AG20443 (cell line): ENCODE measurements at regions not wholly inside any gene's neighbourhood (a gene's known extent, or its start where the extent isn't known, plus 50 kb on each side); places are given as distances from the start of the nearest gene placed in this dataset.
"Not testable (repeated sequence)": the region's sequence is repeated elsewhere in the genome, so short reads cannot be mapped to it uniquely, and the experiment has no call there.

Source experiments
- DNase-seq: peaks from one replicate; pipeline ENCODE4 v3.0.0; 2012; ENCODE audit warnings: low spot score, mixed read lengths

DNA sequence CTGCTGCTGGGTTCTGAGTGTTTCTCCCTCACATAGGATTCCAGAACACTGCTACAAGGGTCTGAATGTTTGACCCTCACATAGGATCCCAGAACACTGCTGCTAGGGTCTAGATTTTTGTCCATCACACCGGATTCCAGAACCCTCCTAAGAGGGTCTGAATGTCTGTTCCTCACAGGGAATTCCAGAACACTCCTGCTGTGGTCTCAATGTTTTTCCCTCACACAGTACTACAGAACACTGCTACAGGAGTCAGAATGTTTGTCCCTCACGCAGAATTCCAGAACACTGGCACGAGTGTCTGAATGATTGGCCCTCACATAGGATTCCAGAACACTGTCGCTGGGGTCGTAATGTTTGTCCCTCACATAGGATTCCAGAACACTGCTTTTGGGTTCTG is 221.6 kb downstream of the FOXD4L6 start:
- not testable (repeated sequence) for DNase-seq

DNA sequence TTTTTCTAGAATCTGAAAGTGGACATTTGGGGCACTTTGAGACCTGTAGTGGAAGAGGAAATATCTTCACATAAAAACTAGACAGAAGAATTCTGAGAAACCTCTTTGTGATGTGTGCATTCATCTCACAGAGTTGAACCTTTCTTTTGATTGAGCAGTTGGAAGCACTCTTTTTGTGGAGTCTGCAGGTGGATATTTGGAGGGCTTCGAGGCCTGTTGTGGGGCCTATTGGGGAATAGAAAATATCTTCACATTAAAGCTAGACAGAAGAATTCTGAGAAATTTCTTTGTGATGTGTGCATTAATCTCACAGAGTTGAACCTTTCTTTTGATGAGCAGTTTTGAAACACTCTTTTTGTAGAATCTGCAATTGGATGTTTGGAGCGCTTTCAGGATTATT is 236.2 kb downstream of the FOXD4L6 start:
- DNase-seq, result not testable (repeated sequence)

DNA sequence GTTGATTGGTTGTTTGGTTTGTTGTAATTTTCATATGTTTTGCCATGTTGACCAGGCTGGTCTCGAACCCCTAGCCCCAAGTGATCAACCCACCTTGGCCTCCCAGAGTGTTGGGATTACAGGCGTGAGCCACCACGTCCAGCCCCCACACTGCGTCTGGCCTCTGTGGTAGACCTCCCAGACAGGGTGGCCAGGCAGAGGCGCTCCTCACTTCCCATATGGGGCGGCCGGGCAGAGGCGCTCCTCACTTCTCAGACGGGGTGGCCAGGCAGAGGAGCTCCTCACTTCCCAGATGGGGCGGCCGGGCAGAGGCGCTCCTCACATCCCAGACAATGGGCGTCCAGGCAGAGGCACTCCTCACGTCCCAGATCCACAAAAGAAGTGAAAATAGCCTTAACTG is 242.6 kb downstream of the FOXD4L6 start:
- DNase-seq, result not testable (repeated sequence)

DNA sequence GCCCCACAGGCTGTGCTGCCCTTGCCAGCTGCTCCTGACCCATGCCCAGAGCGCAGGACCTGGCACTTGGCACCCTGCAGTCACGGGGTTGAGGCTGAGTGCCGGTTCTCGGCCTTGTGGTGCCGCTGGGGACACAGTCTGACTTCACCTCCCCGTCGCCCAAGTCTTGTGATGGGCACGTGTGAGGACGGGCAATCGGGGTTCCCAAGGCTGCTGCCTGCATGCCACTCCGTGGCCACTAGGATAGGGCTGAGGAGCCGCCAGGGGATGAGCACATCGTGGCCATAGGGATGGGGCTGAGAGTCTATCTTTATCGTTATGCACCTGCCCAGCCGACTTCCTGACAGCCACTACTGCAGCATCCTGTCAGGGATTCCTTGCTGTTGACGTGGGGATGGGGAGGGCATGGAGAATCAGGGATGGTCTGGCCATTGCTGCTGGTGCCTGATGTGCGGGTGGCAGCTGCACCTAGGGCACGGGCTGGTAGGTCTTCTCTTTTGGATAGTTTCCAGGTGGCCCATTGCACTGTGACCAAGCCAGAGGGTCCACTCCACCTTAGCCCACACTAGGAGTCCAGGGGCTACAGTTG is 243.5 kb downstream of the FOXD4L6 start:
- not testable (repeated sequence) for DNase-seq

DNA sequence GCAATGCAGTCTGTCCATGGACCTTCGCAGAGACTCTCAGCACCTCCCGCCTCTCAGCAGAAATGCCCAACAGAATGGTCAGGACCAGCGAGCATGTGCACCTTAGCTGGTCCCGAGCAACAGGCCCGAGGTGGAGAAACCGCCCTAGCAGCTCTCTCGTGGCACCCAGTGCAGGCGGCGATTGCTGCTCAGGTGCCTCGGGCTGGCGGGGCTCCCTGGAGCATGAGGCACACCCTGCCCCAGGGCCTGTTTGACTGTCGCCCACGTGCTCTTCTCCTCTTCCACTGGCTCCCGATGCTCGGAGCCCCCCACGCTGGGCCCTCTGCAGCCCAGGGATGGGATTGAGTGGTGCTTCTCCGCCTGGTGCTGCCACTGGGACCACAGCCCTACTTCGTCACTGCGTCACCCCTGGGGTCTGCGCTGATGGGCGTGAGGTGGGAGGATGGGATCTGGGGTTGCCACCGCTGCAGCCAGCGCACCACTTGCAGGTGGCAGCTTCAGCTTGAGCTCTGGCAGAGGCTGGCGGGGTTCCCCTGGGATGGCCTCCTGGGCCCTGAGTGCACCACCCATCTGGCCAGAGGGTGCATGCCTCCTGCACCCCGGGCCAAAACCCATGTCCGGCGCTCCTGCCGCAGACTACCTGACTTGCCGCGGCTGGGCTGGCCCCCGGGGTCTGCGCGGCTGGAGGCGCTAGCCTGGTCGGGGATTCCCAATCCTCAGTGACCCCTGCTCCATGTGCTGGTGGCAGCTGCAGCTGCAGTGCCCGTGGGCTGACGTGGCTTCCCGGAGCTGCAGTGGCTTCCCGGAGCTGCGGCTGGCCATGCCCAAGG is 244.2 kb downstream of the FOXD4L6 start:
- peak; percentile 8 for DNase-seq

DNA sequence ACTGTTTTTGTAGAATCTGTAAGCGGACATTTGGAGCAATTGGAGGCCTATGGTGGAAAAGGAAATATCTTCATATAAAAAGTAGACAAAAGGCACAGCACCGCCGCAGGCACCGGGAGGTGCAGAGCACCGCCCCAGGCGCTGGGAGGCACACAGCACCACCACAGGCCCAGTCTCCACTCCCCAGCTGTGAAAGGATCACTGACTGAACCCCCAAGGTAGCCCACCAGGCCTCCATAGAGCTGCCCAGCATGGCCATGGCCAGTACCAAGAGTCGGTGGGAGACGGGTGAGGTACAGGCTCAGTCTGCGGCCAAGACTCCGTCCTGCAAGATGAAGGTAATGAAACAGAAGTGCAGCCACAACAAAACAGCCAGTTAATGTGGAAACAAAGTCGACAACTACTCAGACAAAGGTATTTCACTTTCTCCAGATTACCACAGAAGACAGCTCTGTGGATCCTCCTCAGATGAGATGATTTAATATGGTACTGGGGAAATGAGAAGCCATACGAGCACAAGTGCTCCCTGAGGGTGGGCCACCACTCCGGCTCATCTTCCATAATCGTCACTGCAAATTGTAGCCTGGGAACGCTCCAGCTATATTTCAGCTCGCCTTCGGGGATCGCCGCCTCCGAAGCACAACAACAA is 244.9 kb downstream of the FOXD4L6 start:
- not testable (repeated sequence) for DNase-seq

DNA sequence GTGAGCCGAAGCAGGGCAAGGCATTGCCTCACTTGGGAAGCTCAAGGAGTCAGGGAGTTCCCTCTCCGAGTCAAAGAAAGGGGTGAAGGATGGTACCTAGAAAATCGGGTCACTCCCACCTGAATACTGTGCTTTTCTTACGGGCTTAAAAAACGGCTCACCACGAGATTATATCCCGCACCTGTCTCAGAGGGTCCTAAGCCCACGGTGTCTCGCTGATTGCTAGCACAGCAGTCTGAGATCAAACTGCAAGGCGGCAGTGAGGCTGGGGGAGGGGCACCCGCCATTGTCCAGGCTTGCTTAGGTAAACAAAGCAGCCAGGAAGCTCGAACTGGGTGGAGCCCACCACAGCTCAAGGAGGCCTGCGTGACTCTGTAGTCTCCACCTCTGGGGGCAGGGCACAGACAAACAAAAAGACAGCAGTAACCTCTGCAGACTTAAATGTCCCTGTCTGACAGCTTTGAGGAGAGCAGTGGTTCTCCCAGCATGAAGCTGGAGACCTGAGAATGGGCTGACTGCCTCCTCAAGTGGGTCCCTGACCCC is 254.7 kb downstream of the FOXD4L6 start:
- not testable (repeated sequence) for DNase-seq

DNA sequence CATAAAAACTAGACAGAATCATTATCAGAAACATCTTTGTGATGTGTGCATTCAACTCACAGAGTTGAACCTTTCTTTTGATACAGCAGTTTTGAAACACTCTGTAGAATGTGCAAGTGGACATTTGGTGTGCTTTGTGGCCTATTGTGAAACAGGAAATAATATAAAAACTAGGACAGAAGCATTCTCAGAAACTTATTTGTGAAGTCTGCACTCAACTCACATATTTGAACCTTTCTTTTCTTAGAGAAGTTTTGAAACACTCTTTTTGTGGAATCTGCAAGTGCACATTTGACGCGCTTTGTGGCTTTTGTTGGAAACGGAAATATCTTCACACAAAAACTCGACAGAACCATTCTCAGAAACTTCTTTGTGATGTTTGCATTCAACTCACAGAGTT is 260.0 kb downstream of the FOXD4L6 start:
- not testable (repeated sequence) for DNase-seq
